Activated T-cell treated with anti-CD3 and anti-CD28 coated beads, Interleukin-2, amount 50 U/mL, for 24 hours (primary cell): ENCODE measurements at regions not wholly inside any gene's neighbourhood (a gene's known extent, or its start where the extent isn't known, plus 50 kb on each side); places are given as distances from the start of the nearest gene placed in this dataset.

Experiments
- DNase-seq: peaks from one replicate; pipeline ENCODE4 v3.0.0-alpha.2; 2020
- H3K27ac Mint-ChIP-seq: 2 replicates; pipeline ENCODE4 v1.8.0; 2020; ENCODE audit warnings: mild to moderate bottlenecking, mixed read lengths
- H3K27me3 Mint-ChIP-seq: 2 replicates; pipeline ENCODE4 v1.8.0; 2020; ENCODE audit warnings: mixed read lengths
- H3K36me3 Mint-ChIP-seq: 2 replicates; pipeline ENCODE4 v1.8.0; 2020; ENCODE audit warnings: low read depth, mixed read lengths
- H3K4me1 Mint-ChIP-seq: 2 replicates; pipeline ENCODE4 v1.8.0; 2020; ENCODE audit warnings: low read depth, mixed read lengths
- H3K4me3 Mint-ChIP-seq: 2 replicates; pipeline ENCODE4 v1.8.0; 2020; ENCODE audit warnings: mild to moderate bottlenecking, moderate library complexity, mixed read lengths
- H3K9me3 Mint-ChIP-seq: 2 replicates; pipeline ENCODE4 v1.8.0; 2020; ENCODE audit warnings: mixed read lengths

DNA sequence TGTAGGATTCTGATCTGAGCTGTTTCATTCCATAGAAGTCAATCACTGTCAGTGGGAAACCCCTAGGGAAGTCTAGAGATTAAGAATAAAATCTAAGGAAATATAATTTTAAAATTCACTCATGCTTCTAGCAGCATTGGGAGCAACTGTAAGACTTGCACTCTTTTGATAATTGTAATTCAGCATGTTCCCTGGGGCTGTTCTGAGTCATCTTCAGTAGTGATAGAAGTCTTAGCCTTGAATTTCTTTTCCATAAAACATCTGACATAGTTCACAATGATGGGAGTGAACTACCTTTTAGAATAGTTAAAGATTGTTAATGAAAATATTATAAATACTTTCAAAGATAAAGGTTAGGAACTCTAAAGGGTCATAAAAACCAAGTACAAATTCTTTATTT is 935.8 kb downstream of the DTWD2 start:
- peaks cover 19% of the 10 kb centered on the region for H3K9me3 Mint-ChIP-seq
- H3K36me3 Mint-ChIP-seq, result no peaks in the 10 kb centered on the region
- no peaks in the 10 kb centered on the region for H3K27me3 Mint-ChIP-seq
- no peak overlapping the region for H3K4me3 Mint-ChIP-seq
- H3K4me1 Mint-ChIP-seq, result no peaks in the 10 kb centered on the region
- H3K27ac Mint-ChIP-seq, result no peak overlapping the region
- no peak for DNase-seq

DNA sequence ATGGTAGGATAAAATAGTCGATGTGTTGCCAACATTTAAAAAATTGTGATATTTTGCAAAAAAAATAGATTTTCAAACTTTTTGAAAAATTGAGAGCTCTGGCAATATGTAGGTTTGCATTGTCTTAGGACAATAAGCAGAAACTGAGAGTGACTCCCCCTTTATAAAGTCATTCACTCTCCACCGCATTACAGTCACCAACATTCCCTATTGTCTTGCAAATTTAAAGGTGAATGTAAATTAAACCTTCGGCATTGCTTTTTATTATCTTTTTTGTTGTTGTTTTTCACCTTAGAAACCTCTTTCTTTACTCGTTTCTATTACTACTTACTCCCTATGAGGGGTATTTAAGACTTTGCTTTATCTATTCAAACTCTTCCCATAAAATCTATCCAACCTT is 944.2 kb downstream of the DTWD2 start:
- no peaks in the 10 kb centered on the region for H3K36me3 Mint-ChIP-seq
- DNase-seq, result no peak
- H3K27me3 Mint-ChIP-seq, result no peaks in the 10 kb centered on the region
- H3K9me3 Mint-ChIP-seq, result peaks cover 2% of the 10 kb centered on the region
- no peaks in the 10 kb centered on the region for H3K4me1 Mint-ChIP-seq
- no peak overlapping the region for H3K4me3 Mint-ChIP-seq
- H3K27ac Mint-ChIP-seq, result no peak overlapping the region

DNA sequence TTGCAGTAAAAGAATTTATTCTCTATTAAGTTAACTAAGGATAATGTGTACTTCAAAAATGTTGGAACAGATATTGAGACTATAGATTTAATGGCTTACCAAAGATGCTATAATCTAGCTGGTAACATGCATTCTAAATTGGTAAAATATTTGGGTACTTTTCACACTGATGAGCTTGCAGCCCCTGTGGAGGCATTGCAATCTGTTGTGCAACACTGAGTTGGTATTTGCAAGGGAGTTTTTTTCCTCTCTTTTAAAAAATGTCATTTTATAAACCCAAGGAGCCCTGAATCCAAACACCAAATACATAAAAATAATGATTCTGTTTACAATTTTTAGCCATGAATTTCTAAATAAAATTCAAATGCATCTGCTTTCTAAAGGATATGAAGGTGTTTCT is 944.8 kb downstream of the DTWD2 start:
- Mint-ChIP-seq H3K27ac (no peak overlapping the region), H3K4me1 (no peaks in the 10 kb centered on the region), H3K27me3 (no peaks in the 10 kb centered on the region), H3K4me3 (no peak overlapping the region), H3K36me3 (no peaks in the 10 kb centered on the region), H3K9me3 (peaks cover 2% of the 10 kb centered on the region)
- DNase-seq, result no peak

DNA sequence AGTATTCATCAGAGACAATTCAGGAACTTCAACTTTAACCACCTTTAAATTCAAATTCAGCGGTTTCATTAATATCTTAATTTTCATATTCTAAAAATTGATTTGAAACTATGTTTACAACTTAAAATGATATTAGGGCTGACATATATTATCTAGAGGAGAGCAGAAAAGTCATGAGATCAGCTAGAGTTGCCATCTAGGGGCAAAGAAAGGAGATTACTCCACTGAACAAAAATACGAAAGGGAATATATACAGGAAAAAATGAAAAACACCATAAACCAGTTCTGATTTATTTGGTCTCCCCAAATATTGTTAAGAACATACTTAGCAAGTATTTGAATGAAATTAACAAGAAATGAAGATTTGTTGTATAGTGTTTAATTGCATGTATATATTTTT is 946.3 kb downstream of the DTWD2 start:
- Mint-ChIP-seq H3K27me3 (no peaks in the 10 kb centered on the region), H3K27ac (no peak overlapping the region), H3K4me3 (no peak overlapping the region), H3K4me1 (no peaks in the 10 kb centered on the region), H3K9me3 (peaks cover 2% of the 10 kb centered on the region), H3K36me3 (no peaks in the 10 kb centered on the region)
- no peak for DNase-seq

DNA sequence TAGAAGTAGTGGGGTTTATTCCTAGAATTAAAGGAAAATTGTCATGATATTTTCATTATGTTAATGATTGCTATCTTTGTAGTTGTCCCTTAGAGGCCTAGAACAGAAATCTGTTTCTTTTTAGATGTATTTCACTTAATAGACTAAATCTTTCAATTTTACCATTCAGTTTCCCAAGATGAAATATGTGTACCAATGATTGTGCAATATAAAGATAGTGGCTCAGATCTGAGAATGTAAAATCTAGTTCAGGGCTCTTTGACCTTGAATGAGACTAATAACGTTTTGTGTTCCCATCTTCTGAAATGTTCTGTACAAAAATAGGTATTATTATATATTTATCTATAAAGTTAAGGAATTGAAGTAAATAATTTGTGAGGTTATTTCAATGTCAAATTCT is 947.9 kb downstream of the DTWD2 start:
- Mint-ChIP-seq H3K27ac (no peak overlapping the region), H3K4me1 (no peaks in the 10 kb centered on the region), H3K27me3 (no peaks in the 10 kb centered on the region), H3K4me3 (no peak overlapping the region), H3K9me3 (peaks cover 4% of the 10 kb centered on the region), H3K36me3 (no peaks in the 10 kb centered on the region)
- no peak for DNase-seq

DNA sequence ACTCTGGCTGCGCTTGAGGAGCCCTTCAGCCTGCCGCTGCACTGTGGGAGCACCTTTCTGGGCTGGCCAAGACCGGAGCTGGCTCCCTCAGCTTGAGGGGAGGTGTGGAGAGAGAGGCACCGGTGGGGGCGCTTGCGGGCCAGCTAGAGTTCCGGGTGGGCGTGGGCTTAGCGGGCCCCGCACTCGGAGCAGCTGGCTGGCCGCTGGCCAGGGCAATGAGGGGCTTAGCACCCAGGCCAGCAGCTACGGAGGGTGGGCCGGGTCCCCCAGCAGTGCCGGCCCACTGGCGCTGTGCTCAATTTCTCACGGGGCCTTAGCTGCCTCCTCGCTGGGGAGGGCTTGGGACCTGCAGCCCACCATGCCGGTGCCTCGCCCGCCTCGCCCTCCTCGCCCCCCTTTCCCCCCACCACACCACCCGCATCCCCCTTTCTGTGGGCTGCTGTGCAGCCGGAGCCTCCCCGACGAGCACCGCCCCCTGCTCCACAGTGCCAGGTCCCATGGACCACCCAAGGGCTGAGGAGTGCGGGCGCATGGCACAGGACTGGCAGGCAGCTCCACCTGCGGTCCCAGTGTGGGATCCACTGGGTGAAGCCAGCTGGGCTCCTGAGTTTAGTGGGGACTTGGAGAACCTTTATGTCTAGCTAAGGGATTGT is 954.5 kb downstream of the DTWD2 start:
- Mint-ChIP-seq H3K4me3 (no peak overlapping the region), H3K4me1 (no peaks in the 10 kb centered on the region), H3K27me3 (no peaks in the 10 kb centered on the region), H3K27ac (no peak overlapping the region), H3K36me3 (no peaks in the 10 kb centered on the region), H3K9me3 (peaks cover 17% of the 10 kb centered on the region)
- no peak for DNase-seq

DNA sequence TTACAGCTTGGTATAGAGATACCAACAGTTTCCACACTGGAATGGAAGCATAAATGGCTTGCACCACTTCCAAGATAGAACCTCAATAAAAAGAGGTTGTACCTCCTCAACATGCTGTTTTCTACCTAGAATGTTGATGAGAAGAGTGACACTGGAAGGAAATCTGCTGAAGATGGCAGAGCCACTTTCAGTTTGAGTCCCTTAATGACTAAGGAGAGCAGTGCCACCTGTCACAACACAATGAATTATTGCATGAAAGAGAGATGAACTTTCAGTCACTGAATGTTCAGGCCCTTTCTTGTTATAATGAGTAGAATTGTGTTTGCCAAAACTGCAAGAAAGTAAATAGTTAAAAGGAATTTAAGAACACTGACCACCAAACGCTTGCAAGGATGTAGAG is 958.5 kb downstream of the DTWD2 start:
- Mint-ChIP-seq H3K4me1 (no peaks in the 10 kb centered on the region), H3K36me3 (no peaks in the 10 kb centered on the region), H3K4me3 (no peak overlapping the region), H3K27ac (no peak overlapping the region), H3K27me3 (no peaks in the 10 kb centered on the region), H3K9me3 (peaks cover 13% of the 10 kb centered on the region)
- DNase-seq, result no peak

DNA sequence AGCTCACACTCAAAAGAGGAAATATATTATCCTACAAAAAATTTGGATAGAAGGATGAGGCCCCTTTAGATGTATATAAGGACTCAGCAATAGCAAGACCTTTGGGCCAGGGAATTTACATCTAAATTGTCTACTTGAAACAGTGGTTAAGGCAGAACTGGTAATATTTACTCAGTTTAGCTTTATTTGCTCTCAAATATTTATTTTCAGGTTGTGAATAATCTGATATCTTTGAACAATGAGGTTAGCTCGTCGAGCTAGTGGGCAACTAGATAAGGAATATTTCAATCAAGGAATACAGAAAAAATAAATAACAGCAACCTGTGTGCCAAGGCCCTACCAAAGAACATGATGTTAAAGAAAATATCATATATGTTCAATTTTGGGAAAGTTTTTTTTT is 966.3 kb downstream of the DTWD2 start:
- no peaks in the 10 kb centered on the region for H3K4me1 Mint-ChIP-seq
- no peaks in the 10 kb centered on the region for H3K27me3 Mint-ChIP-seq
- H3K36me3 Mint-ChIP-seq, result no peaks in the 10 kb centered on the region
- H3K9me3 Mint-ChIP-seq, result peaks cover 8% of the 10 kb centered on the region
- no peak overlapping the region for H3K27ac Mint-ChIP-seq
- DNase-seq, result no peak
- H3K4me3 Mint-ChIP-seq, result no peak overlapping the region

DNA sequence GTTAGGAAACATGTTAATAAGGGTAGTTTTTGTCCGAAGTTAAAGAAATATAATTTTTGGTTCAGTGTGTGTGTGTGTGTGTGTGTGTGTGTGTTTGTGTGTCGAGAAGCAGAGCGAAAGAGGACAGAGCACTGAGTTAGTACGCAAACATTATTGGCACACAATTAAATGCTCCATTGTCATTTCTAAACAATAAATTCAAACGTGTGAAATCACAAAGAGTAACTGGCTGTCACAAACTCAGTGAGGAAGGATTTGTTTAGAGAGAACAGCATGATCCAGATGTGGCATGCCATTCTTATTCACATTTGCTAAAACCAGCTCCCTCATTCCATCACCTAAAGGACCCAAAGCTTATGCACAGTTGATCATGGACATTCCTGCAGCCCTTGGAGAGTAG is 970.8 kb downstream of the DTWD2 start:
- Mint-ChIP-seq H3K27me3 (no peaks in the 10 kb centered on the region), H3K9me3 (peaks cover 8% of the 10 kb centered on the region), H3K27ac (no peak overlapping the region), H3K4me1 (no peaks in the 10 kb centered on the region), H3K36me3 (no peaks in the 10 kb centered on the region), H3K4me3 (no peak overlapping the region)
- no peak for DNase-seq

DNA sequence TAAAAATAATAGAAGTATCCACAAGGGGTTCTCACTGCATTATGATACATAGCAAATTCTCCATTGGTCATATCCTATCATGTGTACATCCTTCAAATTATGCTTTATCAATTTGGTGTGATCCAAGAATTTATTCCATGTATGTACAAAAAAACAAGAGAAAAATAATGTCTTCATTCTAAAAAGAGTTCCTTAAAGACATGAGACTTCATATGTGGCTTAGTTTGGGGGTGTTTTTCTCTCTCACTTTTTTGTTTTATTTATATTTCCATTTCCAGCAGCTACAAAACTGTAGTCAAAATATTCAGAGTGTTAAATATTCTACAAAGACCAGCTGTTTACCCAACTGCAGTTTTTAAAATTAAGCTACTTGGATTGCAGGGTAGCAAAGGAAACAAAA is 972.0 kb downstream of the DTWD2 start:
- H3K36me3 Mint-ChIP-seq, result no peaks in the 10 kb centered on the region
- H3K9me3 Mint-ChIP-seq, result peaks cover 8% of the 10 kb centered on the region
- no peak overlapping the region for H3K4me3 Mint-ChIP-seq
- DNase-seq, result no peak
- no peak overlapping the region for H3K27ac Mint-ChIP-seq
- H3K27me3 Mint-ChIP-seq, result no peaks in the 10 kb centered on the region
- H3K4me1 Mint-ChIP-seq, result no peaks in the 10 kb centered on the region

DNA sequence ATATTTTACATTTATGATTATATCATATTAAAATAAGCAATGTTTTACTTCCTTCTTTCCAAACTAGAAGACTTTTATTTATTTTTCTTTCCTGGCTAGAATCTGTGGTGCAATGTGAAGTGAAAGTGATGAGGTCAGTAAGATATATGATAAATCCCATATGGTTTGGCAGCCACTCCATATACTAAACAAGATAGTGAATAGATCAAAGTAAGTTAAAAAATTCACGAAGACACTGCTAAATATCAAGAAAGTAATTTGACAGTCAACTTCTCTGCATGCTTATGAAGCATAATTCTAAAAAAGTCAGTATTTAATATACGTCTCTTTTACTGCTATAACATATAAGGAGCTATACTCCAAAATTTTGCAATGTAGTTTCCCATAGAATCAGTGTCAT is 972.8 kb downstream of the DTWD2 start:
- no peaks in the 10 kb centered on the region for H3K4me1 Mint-ChIP-seq
- no peak for DNase-seq
- peaks cover 6% of the 10 kb centered on the region for H3K9me3 Mint-ChIP-seq
- no peaks in the 10 kb centered on the region for H3K36me3 Mint-ChIP-seq
- H3K27ac Mint-ChIP-seq, result no peak overlapping the region
- H3K27me3 Mint-ChIP-seq, result no peaks in the 10 kb centered on the region
- no peak overlapping the region for H3K4me3 Mint-ChIP-seq

DNA sequence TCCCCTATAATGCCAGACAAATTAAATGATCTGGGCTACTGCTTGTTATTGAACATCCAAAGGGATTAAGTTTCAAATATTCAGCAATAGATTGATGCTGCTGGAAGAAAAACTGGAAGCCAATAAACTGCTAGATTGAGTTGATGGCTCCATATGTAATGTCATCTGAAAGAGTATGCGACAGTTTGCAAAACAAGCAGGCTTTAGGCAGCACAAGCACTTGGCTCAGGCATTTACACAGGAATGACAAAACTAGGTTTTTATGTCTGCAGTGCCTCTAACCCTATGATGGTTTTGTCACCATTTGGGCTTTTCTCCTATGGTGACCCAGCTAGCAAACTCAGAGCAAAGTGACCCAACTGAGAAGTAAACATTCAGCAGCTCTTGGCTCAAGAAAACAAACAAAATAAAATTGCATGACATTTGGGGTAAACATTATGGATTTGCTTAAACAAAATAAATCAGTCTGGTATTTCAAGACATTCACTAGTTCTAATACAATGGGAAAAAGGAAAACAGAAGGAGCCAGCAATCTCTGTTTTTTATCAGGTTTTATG is 978.5 kb downstream of the DTWD2 start:
- no peak overlapping the region for H3K27ac Mint-ChIP-seq
- no peaks in the 10 kb centered on the region for H3K4me1 Mint-ChIP-seq
- no peaks in the 10 kb centered on the region for H3K36me3 Mint-ChIP-seq
- DNase-seq, result no peak
- H3K27me3 Mint-ChIP-seq, result no peaks in the 10 kb centered on the region
- no peak overlapping the region for H3K4me3 Mint-ChIP-seq
- no peaks in the 10 kb centered on the region for H3K9me3 Mint-ChIP-seq

DNA sequence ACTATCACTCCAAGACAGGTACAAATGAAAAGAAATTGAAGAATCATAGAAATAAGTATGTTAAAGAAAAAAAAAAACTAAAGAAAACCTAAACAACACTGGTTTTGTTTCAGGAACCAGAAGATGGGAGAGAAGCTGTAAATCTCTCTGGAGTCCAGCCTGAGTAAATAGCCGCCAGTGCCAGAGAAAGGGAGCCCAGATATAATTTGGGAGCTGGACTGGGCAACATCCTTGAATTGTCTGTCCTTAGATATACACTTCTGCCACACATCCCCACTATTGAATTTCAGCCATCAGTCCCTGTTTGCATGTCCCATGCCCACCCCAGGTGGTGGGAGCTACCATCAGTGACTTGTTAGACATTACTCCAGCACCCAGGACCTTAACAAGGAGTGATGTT is 979.6 kb downstream of the DTWD2 start:
- no peak overlapping the region for H3K27ac Mint-ChIP-seq
- no peak for DNase-seq
- no peaks in the 10 kb centered on the region for H3K4me1 Mint-ChIP-seq
- no peaks in the 10 kb centered on the region for H3K27me3 Mint-ChIP-seq
- no peaks in the 10 kb centered on the region for H3K36me3 Mint-ChIP-seq
- no peak overlapping the region for H3K4me3 Mint-ChIP-seq
- H3K9me3 Mint-ChIP-seq, result no peaks in the 10 kb centered on the region

DNA sequence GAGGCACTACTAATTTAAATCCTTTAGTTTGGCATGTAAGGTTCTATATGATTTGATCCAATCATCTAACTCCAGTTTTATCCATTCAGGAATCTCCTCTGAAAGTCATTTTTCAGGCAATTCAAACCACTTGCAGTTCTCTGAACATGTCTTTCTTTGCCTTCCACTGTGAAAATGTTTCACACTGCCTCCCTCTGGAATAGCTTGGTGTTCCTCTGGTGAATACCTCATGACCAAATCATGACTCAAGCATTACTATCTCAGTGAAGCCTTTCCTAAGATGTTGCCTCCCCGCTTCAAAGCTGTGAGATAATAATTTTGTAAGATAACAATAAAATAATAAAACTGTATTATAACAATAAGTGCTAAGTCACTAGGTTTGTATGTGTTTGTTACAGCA is 981.1 kb downstream of the DTWD2 start:
- Mint-ChIP-seq H3K36me3 (no peaks in the 10 kb centered on the region), H3K27ac (no peak overlapping the region), H3K9me3 (no peaks in the 10 kb centered on the region), H3K4me3 (no peak overlapping the region), H3K4me1 (no peaks in the 10 kb centered on the region), H3K27me3 (no peaks in the 10 kb centered on the region)
- no peak for DNase-seq

DNA sequence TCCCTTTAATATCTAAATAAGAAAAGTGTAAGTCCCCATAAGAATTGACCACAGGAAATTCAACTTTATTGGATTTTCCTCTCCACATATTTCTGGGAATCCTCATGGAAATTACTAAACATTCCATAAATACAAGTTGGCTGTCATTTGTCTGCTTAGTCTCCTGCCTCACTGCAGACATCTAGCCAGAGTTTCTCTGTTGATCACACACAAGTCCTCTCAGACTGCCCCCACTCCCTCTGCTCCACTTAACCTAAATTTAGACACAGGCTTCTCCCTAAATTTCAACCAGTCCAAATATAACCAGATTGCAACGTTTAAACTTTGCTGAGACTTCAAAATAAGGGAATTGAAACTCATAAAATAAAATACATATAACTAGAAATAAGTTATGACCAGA is 982.1 kb downstream of the DTWD2 start:
- no peak for DNase-seq
- no peaks in the 10 kb centered on the region for H3K36me3 Mint-ChIP-seq
- no peaks in the 10 kb centered on the region for H3K27me3 Mint-ChIP-seq
- H3K9me3 Mint-ChIP-seq, result no peaks in the 10 kb centered on the region
- H3K4me3 Mint-ChIP-seq, result no peak overlapping the region
- no peaks in the 10 kb centered on the region for H3K4me1 Mint-ChIP-seq
- no peak overlapping the region for H3K27ac Mint-ChIP-seq
